ENCODE measurements at regions not wholly inside any gene's neighbourhood (a gene's known extent, or its start where the extent isn't known, plus 50 kb on each side); places are given as distances from the start of the nearest gene placed in this dataset.

DNA sequence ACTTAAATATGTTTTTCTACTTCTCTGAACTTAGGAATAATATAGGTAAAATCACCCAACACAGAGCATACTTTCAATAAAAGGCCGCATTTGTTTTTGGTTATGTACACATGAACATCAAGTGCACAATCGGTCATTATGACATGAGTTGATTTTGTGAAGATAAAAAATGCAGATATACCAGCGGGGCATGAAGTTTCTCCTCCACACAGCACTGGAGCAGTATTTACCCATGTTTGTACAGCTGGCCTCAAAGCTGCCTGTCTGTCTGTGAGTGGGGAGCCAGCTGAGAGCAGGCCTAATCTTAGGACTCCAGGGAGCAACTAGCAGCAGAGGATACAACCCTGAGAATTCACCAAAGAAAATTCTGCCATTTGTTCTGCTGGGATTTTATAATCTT lies 206.5 kb downstream of the TPBG start:
- Histone ChIP-seq H3K4me1 (ENCODE audit: insufficient read depth, low read length) (no peaks in the 10 kb centered on the region), H3K4me3 (ENCODE audit: low read length) (no peak overlapping the region), H3K27me3 (ENCODE audit: insufficient read depth, low read length, poor library complexity, severe bottlenecking) (no peaks in the 10 kb centered on the region), H3K9me3 (ENCODE audit: low read length) (no peaks in the 10 kb centered on the region), H3K36me3 (ENCODE audit: insufficient read depth, low read length) (no peaks in the 10 kb centered on the region), H3K27ac (ENCODE audit: low read depth, low read length) (no peak overlapping the region)
- Mint-ChIP-seq H3K4me1 (no peaks in the 10 kb centered on the region), H3K27me3 (peaks cover 0 to 2% of the 10 kb centered on the region in 2 donors), H3K36me3 (no peaks in the 10 kb centered on the region), H3K9me3 (peaks cover 0 to 2% (median 0%) of the 10 kb centered on the region in 5 donors), H3K27ac (no peak overlapping the region), H3K4me3 (no peak overlapping the region)
- POLR2A ChIA-PET, result no interaction called here
- no peak for DNase-seq
- CTCF ChIA-PET, result no interaction called here

DNA sequence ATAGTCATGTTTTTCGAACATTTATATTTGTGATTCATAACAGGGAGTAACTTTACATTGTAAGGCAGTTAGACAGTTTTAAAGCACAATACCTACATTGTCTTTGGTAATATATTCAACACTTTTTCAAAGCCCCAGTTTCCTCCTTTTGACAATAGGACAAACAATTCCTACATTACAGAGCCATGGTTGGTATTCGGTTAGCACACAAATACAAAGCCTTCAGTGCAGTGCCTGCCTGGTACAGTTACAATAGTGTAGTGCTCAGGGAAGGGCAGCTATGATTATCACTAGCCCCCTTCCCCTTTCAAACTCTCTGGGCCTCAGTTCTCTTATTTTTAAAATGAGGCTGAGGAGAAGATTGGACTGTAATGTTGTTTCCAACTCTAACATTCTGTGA lies 207.8 kb downstream of the TPBG start:
- H3K4me3 ChIP-seq (ENCODE audit: low read length), result no peak overlapping the region
- no peak for DNase-seq
- no peak overlapping the region for H3K27ac ChIP-seq (ENCODE audit: low read depth, low read length)
- H3K36me3 Mint-ChIP-seq, result no peaks in the 10 kb centered on the region
- no peaks in the 10 kb centered on the region for H3K36me3 ChIP-seq (ENCODE audit: insufficient read depth, low read length)
- no peaks in the 10 kb centered on the region for H3K4me1 Mint-ChIP-seq
- peaks cover 0 to 2% of the 10 kb centered on the region in 2 donors for H3K27me3 Mint-ChIP-seq
- no peaks in the 10 kb centered on the region for H3K9me3 ChIP-seq (ENCODE audit: low read length)
- H3K27me3 ChIP-seq (ENCODE audit: insufficient read depth, low read length, poor library complexity, severe bottlenecking), result no peaks in the 10 kb centered on the region
- ChIA-PET POLR2A (no interaction called here), CTCF (no interaction called here)
- H3K27ac Mint-ChIP-seq, result no peak overlapping the region
- H3K9me3 Mint-ChIP-seq, result peaks cover 0 to 9% (median 9%) of the 10 kb centered on the region in 5 donors
- H3K4me1 ChIP-seq (ENCODE audit: insufficient read depth, low read length), result no peaks in the 10 kb centered on the region
- no peak overlapping the region for H3K4me3 Mint-ChIP-seq

DNA sequence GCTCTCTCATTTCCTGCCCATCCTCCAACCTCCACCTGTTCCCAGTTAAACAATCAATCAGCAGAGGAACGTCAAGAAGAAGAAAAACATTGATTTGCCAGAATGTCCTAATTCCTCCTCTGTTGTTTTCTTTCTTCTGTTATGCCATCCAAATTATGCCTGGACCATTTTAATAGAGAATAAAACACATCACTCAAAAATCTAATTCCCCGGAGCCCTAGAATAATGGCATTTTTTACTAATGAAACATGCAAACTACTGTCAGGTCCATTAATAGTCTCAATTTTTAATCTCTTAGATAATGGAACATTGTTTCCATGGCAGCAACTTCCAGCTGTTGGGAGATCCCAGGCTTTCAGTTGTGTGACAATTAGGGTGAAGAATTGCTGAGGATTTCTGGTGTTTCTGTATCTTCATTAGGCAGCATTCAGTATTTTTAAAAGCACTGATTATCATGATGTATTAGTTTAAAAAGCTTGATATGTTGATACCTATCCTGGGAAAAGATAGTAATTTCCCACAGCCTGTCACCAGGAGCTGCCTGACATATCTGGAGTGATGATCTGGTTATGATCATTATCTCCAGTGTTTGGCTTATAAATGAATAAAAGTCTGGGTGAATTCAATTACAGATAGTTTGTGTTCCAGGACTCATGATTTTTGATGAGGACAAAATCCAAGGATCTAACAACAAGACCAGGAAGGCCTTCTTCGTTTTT lies 209.8 kb downstream of the TPBG start:
- Histone ChIP-seq H3K27me3 (ENCODE audit: insufficient read depth, low read length, poor library complexity, severe bottlenecking) (no peaks in the 10 kb centered on the region), H3K27ac (ENCODE audit: low read depth, low read length) (no peak overlapping the region), H3K36me3 (ENCODE audit: insufficient read depth, low read length) (no peaks in the 10 kb centered on the region), H3K9me3 (ENCODE audit: low read length) (no peaks in the 10 kb centered on the region), H3K4me3 (ENCODE audit: low read length) (no peak overlapping the region), H3K4me1 (ENCODE audit: insufficient read depth, low read length) (no peaks in the 10 kb centered on the region)
- peaks cover 0 to 2% of the 10 kb centered on the region in 2 donors for H3K27me3 Mint-ChIP-seq
- ChIA-PET POLR2A (no interaction called here), CTCF (no interaction called here)
- no peaks in the 10 kb centered on the region for H3K36me3 Mint-ChIP-seq
- no peak overlapping the region for H3K27ac Mint-ChIP-seq
- no peak overlapping the region for H3K4me3 Mint-ChIP-seq
- no peaks in the 10 kb centered on the region for H3K4me1 Mint-ChIP-seq
- H3K9me3 Mint-ChIP-seq, result peaks cover 0 to 14% (median 9%) of the 10 kb centered on the region in 5 donors
- DNase-seq, result no peak

DNA sequence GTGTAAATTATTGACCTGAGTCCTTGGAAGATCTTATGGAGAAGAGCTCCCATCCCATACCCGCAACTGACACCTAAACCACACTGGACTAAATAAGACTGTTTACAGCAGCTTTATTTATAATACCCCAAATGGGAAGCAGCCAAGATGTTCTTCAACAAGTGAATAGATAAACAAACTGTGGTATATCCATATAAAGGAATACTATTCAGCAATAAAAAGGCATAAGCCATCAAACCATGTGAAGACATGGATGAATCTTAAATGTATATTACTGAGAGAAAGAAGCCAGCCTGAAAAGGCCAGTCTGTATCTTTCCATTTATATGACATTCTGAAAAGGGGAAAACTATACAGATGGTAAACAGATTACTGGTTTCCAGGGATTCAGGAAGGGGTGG lies 212.7 kb downstream of the TPBG start:
- H3K27me3 Mint-ChIP-seq, result peaks cover 2 to 6% of the 10 kb centered on the region in 2 donors
- ChIA-PET POLR2A (no interaction called here), CTCF (no interaction called here)
- H3K4me3 Mint-ChIP-seq, result no peak overlapping the region
- no peaks in the 10 kb centered on the region for H3K4me1 ChIP-seq (ENCODE audit: insufficient read depth, low read length)
- no peak for DNase-seq
- H3K36me3 ChIP-seq (ENCODE audit: insufficient read depth, low read length), result no peaks in the 10 kb centered on the region
- H3K27me3 ChIP-seq (ENCODE audit: insufficient read depth, low read length, poor library complexity, severe bottlenecking), result no peaks in the 10 kb centered on the region
- H3K9me3 Mint-ChIP-seq, result peaks cover 0 to 14% (median 9%) of the 10 kb centered on the region in 5 donors
- no peak overlapping the region for H3K4me3 ChIP-seq (ENCODE audit: low read length)
- no peak overlapping the region for H3K27ac ChIP-seq (ENCODE audit: low read depth, low read length)
- H3K4me1 Mint-ChIP-seq, result no peaks in the 10 kb centered on the region
- no peak overlapping the region for H3K27ac Mint-ChIP-seq
- H3K9me3 ChIP-seq (ENCODE audit: low read length), result no peaks in the 10 kb centered on the region
- H3K36me3 Mint-ChIP-seq, result no peaks in the 10 kb centered on the region

DNA sequence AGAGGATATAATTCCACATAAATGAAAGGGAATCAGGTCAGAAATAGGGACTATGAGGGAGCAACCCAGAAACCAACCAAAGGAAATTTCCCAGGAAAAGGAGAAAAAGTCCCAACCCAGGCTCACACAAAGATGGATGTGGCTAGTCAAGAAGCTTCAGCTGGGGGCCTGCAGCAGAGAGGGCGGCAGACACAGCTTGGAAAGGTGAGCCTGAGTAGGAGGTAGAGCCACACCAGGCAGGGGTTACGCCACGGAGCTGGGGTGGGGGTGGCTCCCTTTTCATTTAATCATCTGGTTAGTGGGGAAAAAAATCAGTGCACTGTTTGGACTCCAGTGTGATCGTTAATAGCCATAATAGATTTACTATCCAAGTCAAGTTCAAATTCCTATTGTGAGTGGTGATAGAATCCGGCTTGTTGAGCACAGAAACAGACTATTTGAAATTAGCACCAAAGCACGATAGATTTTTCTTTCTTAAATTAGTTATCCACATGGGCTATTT lies 220.6 kb downstream of the TPBG start:
- CTCF ChIA-PET, result no interaction called here

DNA sequence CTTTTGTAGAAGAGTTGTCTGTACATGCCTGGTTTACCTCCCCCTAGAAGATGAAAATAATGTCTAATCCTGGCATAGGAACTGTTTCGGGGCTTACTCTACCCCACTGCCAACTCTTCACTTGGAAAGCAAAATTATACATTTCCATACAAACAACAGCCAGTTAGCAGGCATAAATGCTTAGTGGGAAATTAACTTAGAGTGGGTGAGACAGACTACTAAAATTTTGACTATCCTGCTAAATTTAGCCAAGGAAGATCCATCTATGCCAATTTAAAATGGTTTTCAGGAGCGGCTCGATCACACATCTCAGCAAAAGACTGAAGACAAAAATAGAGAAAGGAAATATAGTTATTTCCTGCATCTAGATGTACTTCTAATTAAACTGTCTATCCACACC lies 221.2 kb downstream of the TPBG start:
- H3K27me3 ChIP-seq (ENCODE audit: insufficient read depth, low read length, poor library complexity, severe bottlenecking), result no peaks in the 10 kb centered on the region
- no peaks in the 10 kb centered on the region for H3K36me3 ChIP-seq (ENCODE audit: insufficient read depth, low read length)
- CTCF ChIA-PET, result no interaction called here
- no peaks in the 10 kb centered on the region for H3K36me3 Mint-ChIP-seq
- DNase-seq, result no peak
- H3K4me1 Mint-ChIP-seq, result no peaks in the 10 kb centered on the region
- POLR2A ChIA-PET, result no interaction called here
- H3K4me1 ChIP-seq (ENCODE audit: insufficient read depth, low read length), result no peaks in the 10 kb centered on the region
- H3K27me3 Mint-ChIP-seq, result peaks cover 5 to 23% of the 10 kb centered on the region in 2 donors
- H3K4me3 Mint-ChIP-seq, result no peak overlapping the region
- H3K27ac Mint-ChIP-seq, result no peak overlapping the region
- H3K4me3 ChIP-seq (ENCODE audit: low read length), result no peak overlapping the region
- H3K27ac ChIP-seq (ENCODE audit: low read depth, low read length), result no peak overlapping the region
- no peaks in the 10 kb centered on the region for H3K9me3 Mint-ChIP-seq
- no peaks in the 10 kb centered on the region for H3K9me3 ChIP-seq (ENCODE audit: low read length)

More for the DNA sequence above, 220.6 kb downstream of the TPBG start:
- Histone ChIP-seq H3K36me3 (ENCODE audit: insufficient read depth, low read length) (no peaks in the 10 kb centered on the region), H3K9me3 (ENCODE audit: low read length) (no peaks in the 10 kb centered on the region), H3K4me3 (ENCODE audit: low read length) (no peak overlapping the region), H3K27me3 (ENCODE audit: insufficient read depth, low read length, poor library complexity, severe bottlenecking) (no peaks in the 10 kb centered on the region), H3K27ac (ENCODE audit: low read depth, low read length) (no peak overlapping the region), H3K4me1 (ENCODE audit: insufficient read depth, low read length) (no peaks in the 10 kb centered on the region)
- DNase-seq, result no peak
- Mint-ChIP-seq H3K27me3 (peaks cover 5 to 23% of the 10 kb centered on the region in 2 donors), H3K4me1 (no peaks in the 10 kb centered on the region), H3K4me3 (no peak overlapping the region), H3K27ac (no peak overlapping the region), H3K36me3 (no peaks in the 10 kb centered on the region), H3K9me3 (no peaks in the 10 kb centered on the region)
- POLR2A ChIA-PET, result no interaction called here

DNA sequence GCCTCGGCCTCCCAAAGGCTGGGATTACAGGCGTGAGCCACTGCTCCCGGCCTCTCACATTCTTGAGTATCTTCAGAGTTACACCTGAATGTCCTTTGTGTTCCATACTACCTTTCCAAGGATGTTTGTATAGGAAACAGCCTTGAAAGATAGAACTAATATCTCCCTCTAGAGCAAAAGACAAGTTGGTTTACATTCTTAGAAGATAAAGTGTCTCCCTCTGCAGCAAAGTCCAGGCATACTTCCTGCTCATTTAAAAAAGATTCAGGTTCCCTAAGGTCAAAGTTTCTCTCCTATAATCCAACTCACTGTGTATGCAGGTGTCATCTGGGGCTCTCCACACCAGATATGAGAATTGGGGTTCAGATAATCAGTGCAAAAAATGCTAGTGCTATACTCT lies 224.4 kb downstream of the TPBG start:
- ChIA-PET CTCF (no interaction called here), POLR2A (no interaction called here)
- no peak overlapping the region for H3K4me3 ChIP-seq (ENCODE audit: low read length)
- no peak for DNase-seq
- H3K27me3 Mint-ChIP-seq, result peaks cover 1 to 16% of the 10 kb centered on the region in 2 donors
- no peaks in the 10 kb centered on the region for H3K4me1 ChIP-seq (ENCODE audit: insufficient read depth, low read length)
- peak overlapping the region in 1 of 8 donors; percentile 17 for H3K27ac Mint-ChIP-seq
- no peaks in the 10 kb centered on the region for H3K4me1 Mint-ChIP-seq
- H3K36me3 ChIP-seq (ENCODE audit: insufficient read depth, low read length), result no peaks in the 10 kb centered on the region
- H3K9me3 Mint-ChIP-seq, result no peaks in the 10 kb centered on the region
- H3K27ac ChIP-seq (ENCODE audit: low read depth, low read length), result no peak overlapping the region
- no peaks in the 10 kb centered on the region for H3K36me3 Mint-ChIP-seq
- H3K9me3 ChIP-seq (ENCODE audit: low read length), result no peaks in the 10 kb centered on the region
- H3K27me3 ChIP-seq (ENCODE audit: insufficient read depth, low read length, poor library complexity, severe bottlenecking), result no peaks in the 10 kb centered on the region
- no peak overlapping the region for H3K4me3 Mint-ChIP-seq

DNA sequence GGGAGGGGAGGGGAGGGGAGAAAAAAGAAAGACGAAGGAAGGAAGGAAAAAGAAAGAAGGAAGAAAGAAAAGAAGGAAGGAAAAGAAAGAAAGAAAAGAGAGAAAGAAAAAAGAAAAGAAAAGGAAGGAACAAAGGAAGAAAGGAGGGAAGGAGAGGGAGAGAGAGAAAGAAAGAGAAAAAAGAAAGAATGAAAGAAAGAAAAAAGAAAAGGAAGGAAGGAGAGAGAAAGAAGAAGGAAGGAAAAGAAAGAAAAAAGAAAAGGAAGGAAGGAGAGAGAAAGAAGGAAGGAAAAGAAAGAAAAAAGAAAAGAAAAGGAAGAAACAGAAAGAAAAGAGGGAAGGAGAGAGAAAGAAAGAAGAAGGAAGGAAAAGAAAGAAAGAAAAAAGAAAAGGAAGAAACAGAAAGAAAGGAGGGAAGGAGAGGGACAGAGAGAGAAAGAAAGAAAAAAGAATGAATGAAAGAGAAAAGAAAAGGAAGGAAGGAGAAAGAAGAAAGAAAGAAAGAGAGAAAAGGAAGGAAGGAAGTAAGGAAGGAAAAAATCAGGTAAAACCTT lies 225.3 kb downstream of the TPBG start:
- Mint-ChIP-seq H3K36me3 (no peaks in the 10 kb centered on the region), H3K27ac (peak overlapping the region in 1 of 8 donors; percentile 93), H3K4me3 (no peak overlapping the region), H3K27me3 (peaks cover 1 to 14% of the 10 kb centered on the region in 2 donors), H3K9me3 (no peaks in the 10 kb centered on the region), H3K4me1 (no peaks in the 10 kb centered on the region)
- H3K27me3 ChIP-seq (ENCODE audit: insufficient read depth, low read length, poor library complexity, severe bottlenecking), result no peaks in the 10 kb centered on the region
- no peaks in the 10 kb centered on the region for H3K4me1 ChIP-seq (ENCODE audit: insufficient read depth, low read length)
- H3K9me3 ChIP-seq (ENCODE audit: low read length), result no peaks in the 10 kb centered on the region
- H3K4me3 ChIP-seq (ENCODE audit: low read length), result no peak overlapping the region
- H3K36me3 ChIP-seq (ENCODE audit: insufficient read depth, low read length), result no peaks in the 10 kb centered on the region
- no peak for DNase-seq
- ChIA-PET POLR2A (no interaction called here), CTCF (no interaction called here)
- no peak overlapping the region for H3K27ac ChIP-seq (ENCODE audit: low read depth, low read length)
